ENCODE measurements at regions not wholly inside any gene's neighbourhood (a gene's known extent, or its start where the extent isn't known, plus 50 kb on each side); places are given as distances from the start of the nearest gene placed in this dataset.
"Not testable (repeated sequence)": the region's sequence is repeated elsewhere in the genome, so short reads cannot be mapped to it uniquely, and the experiment has no call there.

- DNase-seq = no peak
Observed at GRCh38 chrX:42832764-42833549, 55.0 kb upstream of the PPP1R2C start.

GRCh38 chrX:42833550-42833940, 55.6 kb upstream of the PPP1R2C start:
- DNase-seq = not testable (repeated sequence)

DNA sequence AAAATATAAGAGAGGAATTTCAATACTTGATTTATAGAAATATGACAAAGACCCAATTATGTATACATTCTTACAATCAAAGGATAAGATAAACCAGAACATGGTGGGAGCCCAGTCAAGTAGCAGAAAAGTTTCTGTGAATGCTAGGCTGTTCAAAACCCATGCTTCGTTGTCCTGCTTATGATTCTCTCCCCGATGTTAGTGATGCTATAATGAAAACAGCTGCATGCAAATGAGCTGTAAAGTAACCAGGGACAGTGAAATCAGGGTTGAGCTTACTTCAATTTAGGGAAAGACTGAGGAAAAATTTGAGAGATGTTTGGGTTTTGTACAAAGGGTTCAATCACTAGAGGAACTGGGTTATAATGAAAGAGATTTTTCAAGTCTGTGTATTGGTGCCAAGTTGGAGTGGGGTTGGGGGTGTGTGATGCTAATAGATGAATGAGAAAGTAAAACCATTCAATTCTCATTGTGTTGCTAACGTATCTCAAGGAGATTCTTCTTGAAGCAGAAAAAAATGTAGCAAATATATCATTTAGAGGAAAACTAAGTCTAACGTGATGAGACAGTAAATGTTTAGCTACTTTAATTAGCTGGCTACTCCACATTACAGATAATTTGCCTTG, 59.3 kb upstream of the PPP1R2C start:
- no peak for DNase-seq

DNA sequence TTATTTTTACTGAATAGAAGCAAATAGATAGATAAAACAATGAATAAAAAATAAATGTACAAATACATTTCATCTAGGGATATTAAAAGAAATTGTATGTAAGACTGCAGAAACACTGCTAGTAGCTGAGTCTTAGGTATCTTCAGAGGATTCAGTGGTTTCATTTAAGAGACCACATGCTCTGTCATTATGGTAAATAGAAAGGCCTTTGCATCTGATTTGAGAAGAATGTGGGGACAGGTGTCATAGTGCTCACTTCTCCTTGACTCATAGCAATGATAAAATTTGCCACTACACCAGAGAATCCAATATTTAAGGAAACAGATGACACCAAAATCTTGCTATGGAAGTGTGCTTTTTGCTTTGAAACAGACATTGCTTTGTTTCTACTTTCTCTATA, 59.8 kb upstream of the PPP1R2C start:
- DNase-seq = no peak

DNA sequence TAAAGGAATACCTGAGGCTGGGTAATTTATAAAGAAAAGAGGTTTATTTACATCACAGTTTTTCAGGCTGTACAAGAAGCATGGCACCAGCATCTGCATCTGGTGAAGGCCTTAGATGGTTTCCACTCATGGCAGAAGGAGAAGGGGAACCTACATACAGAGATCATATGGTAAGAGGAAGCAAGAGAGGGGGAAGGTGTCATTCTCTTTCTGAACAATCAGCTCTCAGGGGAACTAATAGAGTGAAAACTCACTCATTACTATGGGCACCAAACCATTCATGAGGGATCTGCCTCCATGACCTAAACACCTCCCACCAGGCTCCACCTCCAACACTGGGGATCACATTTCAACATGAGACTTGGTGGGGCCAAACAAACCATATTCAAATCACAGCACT, 61.7 kb upstream of the PPP1R2C start:
- DNase-seq = no peak

DNA sequence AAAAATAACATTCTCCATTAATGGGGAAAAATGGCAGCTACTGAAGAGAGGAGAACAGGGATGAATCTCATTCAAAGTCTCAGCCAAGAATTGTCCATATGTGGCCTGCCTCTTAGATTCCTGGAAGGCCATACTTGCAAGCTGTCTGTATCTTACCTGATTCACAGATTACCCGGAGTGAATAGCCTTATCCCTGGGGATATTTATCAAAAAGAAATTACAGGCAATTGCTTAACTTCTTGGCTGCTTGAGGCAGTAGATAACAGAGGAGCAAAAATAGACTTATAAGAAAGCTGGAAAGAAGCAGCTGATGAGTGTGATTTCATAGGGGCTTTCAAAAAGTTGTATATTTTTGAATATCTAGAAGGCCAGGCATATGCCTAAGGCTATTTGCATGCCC, 68.8 kb upstream of the PPP1R2C start:
- DNase-seq = no peak

DNA sequence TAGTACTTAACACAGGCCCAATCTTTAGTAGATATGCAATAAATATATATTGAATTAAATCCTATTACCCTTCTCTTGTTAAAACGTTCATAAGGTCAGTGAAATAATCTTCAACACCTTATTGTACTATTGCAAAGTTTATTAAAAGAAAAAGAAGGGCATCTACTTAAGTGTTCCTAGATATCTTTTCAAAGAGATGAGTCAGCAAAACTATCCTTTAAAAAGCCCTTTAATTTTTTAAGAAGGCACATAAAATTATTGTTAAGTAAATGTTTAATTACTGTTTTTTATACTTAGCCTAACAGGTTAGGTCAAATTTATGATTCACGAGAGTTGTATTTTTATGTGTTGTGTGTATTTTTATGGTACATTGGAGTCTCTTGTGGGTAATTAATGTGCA, 77.3 kb upstream of the PPP1R2C start:
- no peak for DNase-seq

GRCh38 chrX:42857766-42858165, 79.8 kb upstream of the PPP1R2C start:
- DNase-seq = no peak

DNA sequence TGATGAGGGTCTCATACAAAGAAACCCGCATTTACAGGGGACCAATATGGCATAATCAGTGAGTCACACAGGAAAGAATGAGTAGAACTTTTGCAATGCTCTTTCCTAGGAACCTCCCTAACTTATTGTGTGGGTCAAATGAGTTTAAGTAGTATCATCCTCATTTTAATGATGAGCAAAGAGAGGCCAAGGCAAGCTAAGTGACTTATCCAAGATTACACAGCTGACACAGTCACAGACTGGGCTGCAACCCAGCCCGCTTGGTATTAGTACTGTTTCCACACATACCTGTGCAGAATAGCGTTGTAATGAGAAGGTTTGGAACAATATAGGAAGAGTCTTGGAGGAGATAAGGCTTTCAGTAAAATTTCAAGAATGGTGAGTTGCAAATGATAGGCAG, 91.0 kb upstream of the PPP1R2C start:
- DNase-seq = no peak

DNA sequence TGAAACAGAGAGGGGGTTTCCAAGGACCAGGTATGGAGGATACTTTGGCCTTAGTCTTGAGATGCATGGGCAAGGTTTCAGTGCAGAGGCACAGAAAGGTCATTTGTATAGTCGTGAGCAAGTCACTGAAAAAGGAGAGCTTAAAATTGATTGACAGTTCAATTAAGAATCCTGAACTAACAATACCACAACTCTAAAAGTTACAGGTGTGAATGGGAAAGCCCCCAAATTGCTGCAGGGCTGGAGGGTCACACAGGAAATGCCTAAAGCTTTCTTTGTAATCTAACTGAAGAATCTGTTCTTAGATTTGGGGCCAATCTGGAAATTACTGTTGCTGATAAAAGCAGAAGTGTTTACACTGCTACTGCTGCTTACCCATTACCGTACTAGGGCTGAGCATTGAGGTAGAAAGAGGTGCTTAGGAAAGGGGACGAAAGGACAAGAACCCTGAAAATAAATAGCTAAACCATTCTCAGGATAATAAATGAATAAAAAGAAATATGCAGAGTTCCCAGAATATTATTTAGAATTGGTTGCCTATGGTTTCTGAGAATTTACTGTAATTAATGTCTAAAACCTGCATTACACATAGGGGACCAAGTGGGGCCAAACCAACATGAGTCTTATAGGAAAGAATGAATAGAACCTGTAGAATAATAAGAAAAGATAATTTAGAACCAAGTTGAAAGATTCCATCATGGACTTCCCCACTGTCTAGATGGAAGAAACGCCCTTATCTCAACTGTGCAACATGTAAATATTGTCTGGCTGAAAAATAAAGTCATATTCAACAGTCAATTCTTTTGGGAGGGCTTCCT, 91.9 kb upstream of the PPP1R2C start:
- peak; percentile 6 for DNase-seq

DNA sequence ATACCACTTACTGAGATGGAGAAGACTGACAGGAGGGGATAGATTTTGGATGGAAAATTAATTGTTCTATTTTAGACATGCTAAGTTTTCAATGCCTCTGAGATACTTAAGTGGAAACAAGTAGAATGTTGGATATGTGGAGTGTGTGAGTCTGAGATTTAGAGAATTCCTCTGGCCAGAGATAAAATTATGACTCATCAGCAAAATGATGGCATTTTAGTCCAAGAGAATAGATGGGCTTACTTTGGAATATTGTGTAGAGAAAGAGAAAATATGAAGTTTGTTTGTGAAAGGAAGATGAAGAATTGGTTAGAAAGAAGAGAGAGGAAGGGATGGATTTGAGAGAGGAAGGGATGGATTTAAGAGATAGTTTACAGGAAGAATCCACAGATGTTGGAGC, 108.6 kb upstream of the PPP1R2C start:
- DNase-seq = no peak

GRCh38 chrX:42900947-42901346, 123.0 kb upstream of the PPP1R2C start:
- DNase-seq = no peak

DNA sequence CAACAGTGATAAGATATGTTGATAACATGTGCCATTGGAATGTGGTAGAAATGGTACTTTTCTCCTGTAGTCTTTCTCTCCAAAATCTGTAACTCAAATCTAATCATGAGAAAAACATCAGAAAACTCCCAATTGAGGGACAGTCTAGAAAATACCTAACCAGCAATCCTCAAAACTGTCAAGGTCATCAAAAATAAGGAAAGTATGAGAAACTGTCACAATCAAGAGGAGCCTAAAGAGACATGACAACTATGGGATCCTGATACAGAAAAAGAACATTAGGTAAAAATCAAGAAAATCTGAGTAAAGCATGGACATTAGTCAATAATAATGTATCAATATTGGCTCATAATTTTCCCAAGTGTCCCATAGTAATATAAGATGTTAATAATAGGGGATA, 124.5 kb upstream of the PPP1R2C start:
- DNase-seq = no peak

DNA sequence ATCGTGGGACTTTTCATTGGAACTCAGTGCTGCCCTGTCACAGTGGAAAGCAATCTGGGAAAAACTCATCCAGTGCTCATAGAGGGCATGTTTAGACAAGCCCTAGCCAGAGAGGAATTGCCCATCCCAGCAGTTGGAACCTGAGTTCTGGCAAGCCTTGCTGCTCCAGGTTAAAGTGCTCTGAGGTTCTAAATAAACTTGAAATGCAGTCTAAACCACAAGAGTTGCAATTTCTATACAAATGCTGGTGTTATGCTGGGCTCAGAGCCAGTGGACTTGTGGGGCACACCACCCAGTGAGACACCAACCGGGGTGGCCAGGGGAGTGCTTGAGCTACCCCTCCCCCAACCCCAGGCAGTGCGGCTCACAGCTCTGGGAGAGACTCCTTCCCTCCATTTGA, 142.8 kb upstream of the PPP1R2C start:
- no peak for DNase-seq

DNA sequence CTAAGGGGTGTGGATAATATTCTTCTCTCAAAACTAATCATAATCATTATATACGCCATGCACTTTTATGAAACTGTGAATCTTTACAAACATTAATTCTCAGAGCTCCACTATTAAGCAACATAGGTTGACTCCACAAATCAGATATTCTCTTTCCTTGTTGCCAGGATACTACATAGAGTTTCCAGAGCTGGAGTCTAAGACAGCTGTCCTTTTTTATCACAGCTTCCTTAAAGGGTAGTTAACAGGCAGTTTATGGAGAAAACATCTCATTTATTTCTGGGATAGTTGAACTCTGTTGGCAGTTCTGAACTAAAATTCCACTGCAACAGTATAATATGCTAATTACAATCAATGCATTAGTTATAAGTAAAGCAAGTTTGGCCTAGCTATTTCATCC, 152.1 kb upstream of the PPP1R2C start:
- DNase-seq = no peak

DNA sequence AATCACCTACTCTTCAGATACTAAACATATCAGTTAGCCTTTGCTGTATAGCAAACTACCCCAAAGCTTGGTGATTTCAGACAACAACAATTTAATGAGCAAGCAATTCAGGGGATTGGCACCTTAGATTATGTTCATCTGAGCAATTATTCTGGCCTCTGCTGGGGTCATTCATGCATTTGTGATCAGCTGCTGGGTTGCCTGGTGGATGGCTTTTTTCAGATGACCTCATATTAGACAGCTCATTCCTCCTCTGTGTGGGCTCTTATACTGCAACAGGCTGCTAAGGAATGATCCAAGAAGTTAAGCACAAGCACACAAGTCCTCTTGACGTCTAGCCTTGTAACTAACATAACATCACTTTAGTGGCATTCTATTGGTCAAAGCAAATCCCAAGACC, 153.0 kb upstream of the PPP1R2C start:
- DNase-seq = no peak

GRCh38 chrX:42933187-42933586, 155.2 kb upstream of the PPP1R2C start:
- no peak for DNase-seq

- peak; percentile 58 for DNase-seq
Observed at GRCh38 chrX:42934020-42934726, 156.2 kb upstream of the PPP1R2C start.

DNA sequence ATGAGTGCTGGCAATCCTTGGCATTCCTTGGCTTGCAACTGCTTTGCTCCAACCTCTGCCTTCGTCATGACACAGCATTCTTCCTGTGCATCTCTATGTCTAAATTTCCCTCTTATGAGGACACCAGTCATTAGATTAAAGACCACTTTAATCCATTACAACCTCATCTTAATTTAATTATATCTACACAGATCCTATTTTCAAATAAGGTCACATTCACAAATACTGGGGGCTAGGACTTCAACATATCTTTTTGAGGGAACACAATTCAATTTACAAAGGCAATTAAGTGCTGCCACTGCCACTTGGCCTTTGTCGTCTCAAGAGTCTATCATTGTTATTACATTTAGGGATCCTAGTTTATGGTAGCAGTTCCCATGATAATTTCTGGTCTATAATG, 163.7 kb upstream of the PPP1R2C start:
- DNase-seq = no peak

- peak; percentile 68 for DNase-seq
Observed at GRCh38 chrX:42943051-42943974, 165.3 kb upstream of the PPP1R2C start.

- DNase-seq = peak; percentile 24
Observed at GRCh38 chrX:42944381-42944998, 166.5 kb upstream of the PPP1R2C start.

Measured in activated CD4-positive, alpha-beta T cell treated with anti-CD3 and anti-CD28 coated beads, Interleukin-10, Interleukin-2, amounts not matched to agents 100 ng/mL and 50 ng/mL, durations not matched to agents 16 hours and 8 hours (primary cell).